Fibroblast of peridontal ligament (primary cell): ENCODE measurements at regions not wholly inside any gene's neighbourhood (a gene's known extent, or its start where the extent isn't known, plus 50 kb on each side); places are given as distances from the start of the nearest gene placed in this dataset.
A peak's percentile ranks its signal among the peaks of the same experiment; 100 is the strongest.
"Not testable (repeated sequence)": the region's sequence is repeated elsewhere in the genome, so short reads cannot be mapped to it uniquely, and the experiment has no call there.

Experiments
- DNase-seq: peaks from one replicate; pipeline ENCODE4 v3.0.0-alpha.2; 2010; ENCODE audit errors: extremely low read depth

DNA sequence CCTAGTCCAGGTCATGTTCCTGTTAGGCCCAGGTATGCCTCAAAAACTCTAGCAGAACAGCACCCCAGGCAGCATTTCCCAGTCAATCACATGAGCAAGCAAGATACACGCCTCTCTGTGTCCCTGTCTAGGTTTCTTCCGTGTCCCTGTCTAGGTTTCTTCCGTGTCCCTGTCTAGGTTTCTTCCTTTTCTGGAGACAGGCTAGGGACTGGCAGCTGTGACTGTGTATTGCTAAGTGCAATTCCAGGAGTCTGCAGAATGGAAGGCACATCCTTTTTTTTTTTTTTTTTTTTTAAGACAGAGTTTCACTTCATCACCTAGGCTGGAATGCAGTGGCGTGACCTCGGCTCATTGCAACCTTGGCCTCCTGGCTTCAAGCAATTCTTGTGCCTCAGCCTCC lies 77.6 kb downstream of the SETD4 start:
- DNase-seq, result no peak

DNA sequence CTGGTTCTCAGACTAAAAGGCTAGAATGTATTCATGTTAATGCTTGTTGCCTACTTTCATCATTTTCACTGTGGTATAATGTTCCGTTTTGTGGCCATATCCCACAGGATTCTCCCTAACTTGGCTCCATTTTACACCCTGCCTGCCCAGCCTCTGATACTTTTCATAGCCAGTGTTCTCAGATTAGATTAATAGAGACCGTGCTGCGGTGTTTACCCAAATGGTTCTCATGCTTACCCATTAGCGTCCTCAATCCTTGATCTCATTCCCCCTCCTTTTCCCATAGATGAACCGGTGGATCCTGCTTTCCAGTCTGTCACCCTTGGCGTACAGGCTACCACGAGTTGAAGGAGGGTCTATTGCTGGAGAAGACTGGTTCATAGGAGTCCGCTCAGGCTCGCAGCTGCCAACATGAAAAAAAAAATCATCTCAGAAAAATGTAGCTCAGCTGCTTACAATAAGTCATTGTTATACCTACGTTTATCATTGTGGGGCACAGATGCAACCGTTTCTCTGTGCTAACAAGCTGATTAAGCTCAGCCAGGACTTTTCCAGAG lies 78.7 kb downstream of the SETD4 start:
- no peak for DNase-seq

GRCh38 chr21:35980821-35981220 lies 79.5 kb downstream of the SETD4 start:
- DNase-seq, result no peak

DNA sequence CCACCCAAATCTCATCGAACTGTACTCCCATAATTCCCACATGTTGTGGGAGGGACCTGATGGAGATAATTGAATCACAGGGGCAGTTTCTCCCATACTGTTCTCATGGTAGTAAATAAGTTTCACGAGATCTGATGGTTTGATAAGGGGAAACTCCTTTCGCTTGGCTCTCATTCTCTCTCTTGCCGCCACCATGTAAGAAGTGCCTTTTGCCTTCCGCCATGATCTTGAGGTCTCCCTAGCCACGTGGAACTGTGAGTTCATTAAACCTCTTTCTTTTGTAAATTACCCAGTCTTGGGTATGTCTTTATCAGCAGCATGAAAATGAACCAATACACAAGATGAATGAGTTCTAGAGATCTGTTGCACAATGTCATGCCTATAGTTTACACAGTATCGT lies 82.5 kb downstream of the SETD4 start:
- DNase-seq, result not testable (repeated sequence)

DNA sequence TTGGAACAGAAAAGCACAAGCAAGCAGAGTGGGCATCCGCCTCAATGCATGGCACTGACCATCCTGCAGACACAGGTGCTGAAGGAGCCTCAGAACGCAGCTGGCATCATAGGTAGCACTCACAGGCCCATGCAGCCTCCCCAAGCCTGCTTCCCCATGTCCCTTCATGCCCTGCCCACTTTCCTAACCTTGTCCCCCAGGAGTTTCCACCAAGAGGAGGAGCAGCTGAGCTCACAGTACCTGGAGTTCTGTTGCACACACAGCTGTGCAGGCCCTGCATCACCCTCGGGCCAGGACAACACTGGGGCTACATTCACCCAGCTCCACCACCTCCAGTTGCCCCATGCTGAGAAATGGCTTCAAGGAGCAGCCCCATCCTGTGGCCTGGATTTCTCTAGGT lies 83.4 kb downstream of the SETD4 start:
- DNase-seq, result no peak

GRCh38 chr21:35976481-35976880 lies 83.8 kb downstream of the SETD4 start:
- no peak for DNase-seq

DNA sequence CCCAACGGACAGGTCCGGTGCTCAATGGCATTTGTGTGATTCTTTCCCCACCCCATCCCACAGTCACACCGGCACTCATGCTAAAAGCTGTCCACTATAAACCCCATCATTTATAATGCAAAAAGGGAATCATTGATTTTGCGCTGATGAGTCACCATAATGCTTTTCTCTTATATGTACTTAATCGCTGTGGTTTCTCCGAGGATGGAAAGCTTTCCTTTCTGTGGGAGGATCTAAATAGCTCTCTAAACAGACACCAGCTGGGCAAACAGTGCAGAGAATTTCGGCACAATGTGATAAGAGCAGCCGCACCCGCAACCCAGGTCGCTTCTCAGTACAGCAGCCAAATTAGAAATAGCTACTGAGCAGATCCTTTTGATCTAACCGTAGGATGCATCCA lies 85.6 kb downstream of the SETD4 start:
- no peak for DNase-seq

- DNase-seq, result no peak
Measured at GRCh38 chr21:35971824-35972223, 88.5 kb downstream of the SETD4 start.

- DNase-seq, result no peak
Measured at GRCh38 chr21:35969281-35969680, 91.0 kb downstream of the SETD4 start.

DNA sequence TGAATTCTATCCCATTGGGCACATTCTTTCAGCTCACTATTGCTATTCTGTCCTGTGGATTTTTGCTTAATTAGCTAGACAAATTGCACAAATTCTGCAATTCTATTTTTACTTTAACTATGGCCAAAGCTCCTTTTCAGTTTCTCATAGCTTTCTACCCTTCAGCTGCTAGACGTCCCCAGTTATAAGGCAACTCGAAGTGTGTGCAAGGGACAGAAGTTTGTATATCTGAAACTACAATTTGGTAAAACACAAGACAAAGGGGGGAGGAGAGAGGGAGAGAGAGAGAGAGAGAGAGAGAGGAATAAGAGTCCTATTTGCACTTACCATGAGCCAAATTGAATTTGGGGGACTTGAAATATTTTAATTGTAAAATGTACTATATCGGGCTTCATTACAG lies 91.8 kb downstream of the SETD4 start:
- DNase-seq, result no peak

DNA sequence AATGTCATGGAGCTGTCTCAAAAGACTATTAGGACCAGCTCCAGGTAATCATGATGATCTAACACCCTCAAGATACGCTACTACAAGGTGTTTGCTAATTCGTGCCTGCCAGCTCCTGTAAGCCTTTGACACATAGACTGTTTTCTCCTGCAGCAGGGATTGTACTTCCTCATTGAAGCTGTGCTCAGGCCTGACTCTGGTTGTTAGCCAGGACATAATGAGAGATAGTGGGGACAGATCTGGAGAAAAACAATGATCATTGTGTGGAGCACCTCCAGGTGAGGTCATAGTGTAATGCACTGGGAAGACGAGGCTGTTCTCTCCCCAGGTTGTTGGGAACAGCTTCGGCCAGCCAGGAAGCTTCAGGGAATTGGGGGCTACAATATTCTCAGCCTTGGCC lies 94.6 kb downstream of the SETD4 start:
- DNase-seq, result no peak

- DNase-seq, result no peak
Measured at GRCh38 chr21:35963920-35964451, 96.3 kb downstream of the SETD4 start.

DNA sequence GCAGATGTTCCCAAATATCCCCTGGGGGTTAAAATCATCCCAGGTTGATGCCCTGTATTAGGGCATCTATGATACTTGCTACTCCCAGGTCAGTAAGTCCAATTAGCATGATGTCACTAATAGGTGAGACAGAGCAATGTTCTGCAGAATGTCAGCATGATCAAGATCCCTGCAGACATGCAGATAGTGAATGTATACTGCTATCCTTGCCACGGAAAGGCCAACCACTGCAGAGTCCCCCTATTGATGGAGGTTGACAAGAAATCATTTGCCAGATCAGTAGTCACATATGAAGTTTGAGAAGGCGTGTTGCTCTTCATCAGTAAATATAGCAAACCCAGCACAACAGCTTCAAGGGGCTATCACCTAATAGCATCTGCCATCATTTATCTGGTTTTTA lies 97.4 kb downstream of the SETD4 start:
- no peak for DNase-seq

DNA sequence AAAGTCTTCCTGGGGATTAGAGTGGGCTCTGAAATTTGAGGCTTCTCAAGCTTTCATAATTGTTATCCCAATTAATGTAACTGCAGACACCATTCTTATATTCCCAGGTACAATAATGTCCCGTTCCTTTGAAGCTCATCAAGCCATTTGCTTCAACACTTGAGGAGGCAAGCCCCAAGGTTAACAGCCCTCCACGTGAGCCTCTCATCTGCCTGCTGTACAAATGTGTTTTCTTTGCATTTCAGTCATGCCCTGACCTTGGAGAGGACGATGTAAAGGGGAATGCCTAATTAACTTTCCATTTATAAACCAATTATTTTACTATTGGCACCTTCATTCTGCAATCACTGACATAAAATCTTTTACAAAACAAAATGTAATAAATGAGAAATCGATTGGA lies 106.3 kb downstream of the SETD4 start:
- no peak for DNase-seq

- DNase-seq, result no peak
Measured at GRCh38 chr21:35953597-35953996, 106.7 kb downstream of the SETD4 start.

DNA sequence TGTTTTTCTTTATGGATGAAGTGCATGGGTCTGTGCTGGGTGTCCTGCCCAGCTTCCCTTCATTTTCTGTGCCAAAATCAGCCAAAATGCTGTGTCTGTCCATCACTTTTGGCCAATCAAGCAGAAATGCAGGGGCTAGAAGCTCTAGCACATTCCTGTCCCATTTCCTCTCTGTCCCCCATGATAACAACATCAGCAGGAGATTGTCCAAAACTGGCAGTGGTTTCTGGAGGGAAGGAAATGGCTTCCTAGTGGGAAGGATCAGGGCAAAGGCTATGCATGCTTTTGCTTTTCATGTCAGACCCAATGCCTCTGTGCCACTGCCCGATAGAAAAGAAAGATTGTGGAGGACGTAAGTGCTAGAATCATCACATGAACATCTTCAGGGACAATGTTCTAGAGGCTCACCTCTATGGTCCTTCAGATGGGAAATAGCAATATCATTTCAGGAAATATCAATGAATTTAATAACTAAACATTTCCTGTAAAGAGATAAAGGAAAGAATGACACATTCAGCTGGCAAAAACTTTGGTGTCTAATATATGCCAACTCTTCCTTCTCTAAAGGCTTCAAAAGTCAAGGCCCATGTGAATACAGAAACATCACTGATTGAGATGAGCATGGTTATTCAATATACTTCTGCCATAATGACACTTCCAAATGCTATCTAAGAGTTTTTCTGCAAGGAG lies 107.5 kb downstream of the SETD4 start:
- no peak for DNase-seq

- DNase-seq, result no peak
Measured at GRCh38 chr21:35948982-35949381, 111.3 kb downstream of the SETD4 start.

- no peak for DNase-seq
Measured at GRCh38 chr21:35945089-35945671, 115.1 kb downstream of the SETD4 start.

GRCh38 chr21:35943752-35944151 lies 116.6 kb downstream of the SETD4 start:
- DNase-seq, result no peak

GRCh38 chr21:35942211-35943144 lies 117.8 kb downstream of the SETD4 start:
- DNase-seq, result no peak

- DNase-seq, result peak; percentile 86
Measured at GRCh38 chr21:35940074-35940927, 120.0 kb downstream of the SETD4 start.
